ENCODE measurements at regions not wholly inside any gene's neighbourhood (a gene's known extent, or its start where the extent isn't known, plus 50 kb on each side); places are given as distances from the start of the nearest gene placed in this dataset.

DNA sequence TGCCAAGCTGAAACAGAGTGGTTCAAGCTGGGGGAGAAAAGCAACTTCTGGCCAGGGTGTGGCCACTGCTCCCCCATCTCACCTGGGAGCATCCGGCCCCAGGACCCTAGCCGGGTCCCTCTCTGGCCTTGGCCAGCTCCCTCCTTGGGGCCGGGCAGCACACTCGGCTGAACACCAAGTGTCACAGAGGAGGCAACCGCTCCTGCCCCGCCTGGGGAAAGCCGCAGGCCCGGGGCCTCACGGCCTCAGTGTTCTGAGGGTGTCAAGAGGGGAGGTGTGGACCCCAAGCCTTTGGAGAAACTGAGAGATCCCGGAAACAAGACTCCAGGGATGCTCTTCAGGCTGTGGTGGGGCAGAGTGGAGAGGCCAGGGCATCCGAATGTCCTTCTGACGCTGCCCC lies 88.4 kb downstream of the ENGASE start:
- no peak for DNase-seq (ENCODE audit: low read depth in 1 of 2, low spot score in 1 of 2)

DNA sequence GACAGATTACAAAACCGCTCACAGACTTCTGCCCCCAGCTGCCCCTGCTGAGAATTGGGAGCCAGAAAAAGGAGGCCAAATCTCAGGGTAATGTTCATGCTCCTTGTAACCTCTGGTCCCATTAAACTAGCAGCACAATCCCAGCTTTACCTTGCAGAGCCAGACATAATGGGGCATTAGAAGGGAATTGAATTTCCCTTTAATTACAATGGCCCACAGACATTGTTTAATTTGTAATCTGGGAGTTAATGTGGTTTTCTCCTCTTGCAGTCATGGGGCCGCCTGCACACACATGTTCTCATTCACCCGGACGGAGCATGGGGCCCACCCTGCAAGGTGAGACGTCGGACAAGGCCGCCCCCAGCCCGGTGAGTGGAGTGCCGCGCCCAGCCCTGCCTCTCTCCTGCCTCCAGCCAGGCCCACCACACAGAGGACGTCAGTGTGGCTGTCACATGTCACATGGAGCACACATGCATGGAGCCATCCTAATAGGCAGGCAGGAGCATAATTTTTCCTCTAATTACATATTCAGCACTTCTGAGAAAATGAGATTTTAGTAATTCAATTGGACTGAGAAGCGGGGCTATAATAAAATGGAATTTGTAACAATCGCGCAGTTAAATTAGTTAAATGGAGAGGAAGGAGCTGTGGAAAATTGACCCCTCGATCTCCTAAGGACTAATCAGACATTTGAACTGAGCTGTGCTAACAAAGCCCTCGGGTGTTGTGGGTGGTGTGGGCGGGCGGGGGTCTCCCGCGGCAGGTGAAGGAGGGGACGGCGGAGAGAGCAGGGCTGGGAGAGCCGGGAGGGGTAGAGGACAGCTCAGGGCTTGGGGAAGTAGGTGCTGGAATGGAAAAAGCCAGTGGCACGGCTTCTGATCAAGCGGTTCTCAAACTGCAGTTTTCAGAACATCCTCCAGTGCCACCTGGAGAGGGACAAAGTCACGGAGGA lies 87.7 kb downstream of the ENGASE start:
- DNase-seq (ENCODE audit: low read depth in 1 of 2, low spot score in 1 of 2), result no peak

- DNase-seq (ENCODE audit: low read depth in 1 of 2, low spot score in 1 of 2), result no peak
Measured at GRCh38 chr17:79160980-79161636, 86.5 kb downstream of the ENGASE start.

DNA sequence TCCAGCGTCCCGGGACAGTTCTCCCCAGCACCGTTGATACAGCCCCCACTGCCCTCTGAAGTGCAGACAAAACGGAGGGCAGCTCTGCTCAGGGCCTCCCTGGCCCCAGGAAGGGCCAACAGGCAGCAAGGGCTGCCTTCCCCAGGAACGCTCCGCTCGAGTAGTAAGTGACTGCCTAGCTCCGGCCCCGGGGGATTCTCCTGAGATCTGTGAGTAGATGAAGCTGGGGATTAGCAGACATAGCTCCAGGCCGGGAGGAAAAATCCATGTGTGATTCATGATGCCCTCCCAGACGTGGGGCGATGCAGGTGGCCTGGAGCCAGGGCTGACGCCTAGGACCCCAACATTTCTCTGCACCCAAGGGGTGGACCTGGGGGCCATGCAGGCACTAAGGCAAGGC lies 85.3 kb downstream of the ENGASE start:
- DNase-seq (ENCODE audit: low read depth in 1 of 2, low spot score in 1 of 2), result no peak

DNA sequence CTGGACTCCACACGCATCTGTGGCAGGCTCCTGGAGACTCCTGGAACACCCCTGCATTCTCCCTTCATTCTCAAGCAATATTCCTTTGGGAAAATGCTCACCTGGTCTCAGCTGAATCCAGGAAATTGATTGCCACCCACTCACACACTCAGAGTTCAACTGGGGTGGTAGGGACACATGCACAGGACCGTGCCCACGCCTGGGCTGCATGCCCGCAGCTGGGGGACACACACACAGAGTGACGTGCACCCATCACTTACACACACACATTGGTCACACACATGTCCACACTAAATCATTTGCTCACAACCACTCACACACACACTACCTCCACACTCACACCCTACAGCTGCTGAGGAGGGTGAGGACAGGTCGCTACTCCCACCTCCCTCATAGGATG lies 84.8 kb downstream of the ENGASE start:
- no peak for DNase-seq (ENCODE audit: low read depth in 1 of 2, low spot score in 1 of 2)

- DNase-seq (ENCODE audit: low read depth in 1 of 2, low spot score in 1 of 2), result no peak
Measured at GRCh38 chr17:79156463-79157095, 82.0 kb downstream of the ENGASE start.

- DNase-seq (ENCODE audit: low read depth in 1 of 2, low spot score in 1 of 2), result no peak
Measured at GRCh38 chr17:79155701-79156100, 81.1 kb downstream of the ENGASE start.

DNA sequence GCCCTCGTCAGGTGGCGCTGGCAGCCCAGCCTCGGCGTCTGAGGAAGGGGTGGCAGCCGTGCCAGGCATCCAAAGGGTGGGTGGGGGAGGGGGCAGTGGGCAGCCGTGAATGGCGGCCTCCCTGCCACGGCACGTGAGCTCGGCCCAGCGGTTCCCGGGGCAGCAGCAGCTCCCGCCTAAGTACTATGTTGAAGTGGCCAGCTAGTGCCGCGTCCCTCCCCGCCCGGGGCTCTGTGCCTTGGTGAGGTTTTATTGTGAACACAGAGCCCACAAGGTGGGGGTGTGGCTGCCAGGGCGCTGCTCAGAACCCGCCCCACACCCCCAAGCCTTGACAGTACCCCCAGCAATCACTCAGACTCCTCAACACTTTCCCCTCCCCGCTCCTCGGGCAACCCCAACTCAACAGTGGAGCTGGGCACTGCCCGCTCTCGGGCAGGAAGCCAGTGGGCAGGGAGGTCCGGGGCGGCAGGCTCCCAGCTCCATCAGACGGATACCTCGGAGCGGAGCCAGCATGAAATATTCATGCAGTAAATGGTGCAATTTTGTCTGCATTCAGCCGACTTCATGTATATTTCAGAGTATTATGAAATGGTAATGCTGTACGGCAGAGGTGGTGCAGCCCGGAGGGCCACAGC lies 80.4 kb downstream of the ENGASE start:
- no peak for DNase-seq (ENCODE audit: low read depth in 1 of 2, low spot score in 1 of 2)

GRCh38 chr17:79154446-79154845 lies 79.8 kb downstream of the ENGASE start:
- no peak for DNase-seq (ENCODE audit: low read depth in 1 of 2, low spot score in 1 of 2)

GRCh38 chr17:79153367-79154130 lies 78.9 kb downstream of the ENGASE start:
- DNase-seq (ENCODE audit: low read depth in 1 of 2, low spot score in 1 of 2), result no peak

GRCh38 chr17:79152636-79153035 lies 78.0 kb downstream of the ENGASE start:
- DNase-seq (ENCODE audit: low read depth in 1 of 2, low spot score in 1 of 2), result no peak

GRCh38 chr17:79152110-79152509 lies 77.5 kb downstream of the ENGASE start:
- DNase-seq (ENCODE audit: low read depth in 1 of 2, low spot score in 1 of 2), result no peak

- DNase-seq (ENCODE audit: low read depth in 1 of 2, low spot score in 1 of 2), result no peak
Measured at GRCh38 chr17:79150799-79151198, 76.2 kb downstream of the ENGASE start.

GRCh38 chr17:79150035-79150733 lies 75.6 kb downstream of the ENGASE start:
- DNase-seq (ENCODE audit: low read depth in 1 of 2, low spot score in 1 of 2), result no peak

DNA sequence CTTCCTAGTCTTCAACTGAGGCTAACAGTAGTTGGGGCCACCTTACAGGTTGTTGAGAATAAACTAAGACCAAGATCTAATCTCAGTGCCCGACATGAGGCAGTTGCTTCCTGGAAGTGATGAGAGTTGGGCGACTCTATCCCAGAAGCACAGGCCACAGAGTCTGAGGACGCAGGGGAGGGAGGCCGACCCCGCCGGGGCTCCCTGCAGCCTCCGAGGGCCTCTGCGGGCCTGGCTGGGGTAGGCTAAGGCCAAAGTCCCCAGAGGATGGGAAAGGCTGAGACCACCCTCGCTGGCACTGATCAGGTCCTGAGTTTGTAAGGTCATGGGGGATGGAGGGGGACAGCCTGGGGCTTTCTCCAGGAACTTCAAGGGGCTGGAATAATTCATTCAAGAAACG lies 74.0 kb downstream of the ENGASE start:
- no peak for DNase-seq (ENCODE audit: low read depth in 1 of 2, low spot score in 1 of 2)

DNA sequence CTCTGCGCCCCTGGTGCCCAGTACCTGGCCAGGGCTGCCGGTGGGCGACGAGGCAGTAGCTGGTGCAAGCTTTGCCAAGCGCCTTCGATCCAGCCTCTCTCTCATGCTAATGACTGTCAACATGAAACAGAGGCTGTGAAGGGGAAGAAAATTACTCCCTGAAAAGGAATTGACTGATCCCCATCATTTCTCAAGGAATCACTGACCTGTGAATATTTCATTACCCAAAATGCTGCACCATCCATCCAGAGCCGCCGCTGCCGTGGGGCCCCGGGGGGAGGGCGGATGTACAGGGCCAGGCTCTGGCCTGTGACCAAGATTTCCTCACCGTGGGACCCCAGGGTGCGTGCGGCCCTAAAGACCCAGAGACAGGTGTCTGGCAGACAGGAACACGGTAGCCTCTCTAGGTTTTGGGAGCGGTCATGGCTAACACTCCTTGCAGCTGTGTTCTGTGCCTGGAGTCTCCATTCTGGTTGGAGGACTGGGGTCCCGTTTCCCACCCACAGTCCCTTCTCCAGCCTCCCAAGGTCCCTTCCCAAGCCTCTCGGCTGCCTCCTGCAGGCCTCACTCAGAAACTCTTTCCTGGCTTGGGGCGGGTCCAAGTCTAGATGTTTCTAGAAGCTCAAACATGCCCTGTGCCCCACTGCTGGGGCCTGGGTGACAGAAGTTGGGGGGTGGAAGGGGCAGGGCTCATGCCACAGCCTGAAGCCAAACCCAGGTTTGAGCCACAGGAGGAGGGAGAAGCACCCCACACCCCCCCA lies 73.3 kb downstream of the ENGASE start:
- no peak for DNase-seq (ENCODE audit: low read depth in 1 of 2, low spot score in 1 of 2)

GRCh38 chr17:79146562-79146961 lies 71.9 kb downstream of the ENGASE start:
- DNase-seq (ENCODE audit: low read depth in 1 of 2, low spot score in 1 of 2), result no peak

DNA sequence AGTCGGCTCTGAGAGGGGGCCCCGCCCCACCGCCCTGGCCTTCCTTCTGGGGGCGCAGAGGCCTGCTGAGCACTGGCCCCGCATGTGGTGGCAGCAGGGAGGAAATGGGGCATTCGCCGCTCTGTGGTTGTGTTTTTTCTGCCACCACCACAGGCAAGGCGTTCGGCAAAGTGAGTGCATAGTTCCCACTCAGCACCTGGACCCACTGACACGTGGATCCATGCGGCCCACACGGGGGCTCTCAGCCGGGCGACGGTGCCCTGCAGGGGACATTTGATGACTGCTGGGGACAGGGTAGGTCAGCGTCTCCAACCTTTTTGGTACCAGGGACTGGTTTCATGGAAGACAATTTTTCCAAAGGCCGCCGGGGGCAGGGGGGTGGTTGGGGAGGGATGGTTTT lies 70.9 kb downstream of the ENGASE start:
- DNase-seq (ENCODE audit: low read depth in 1 of 2, low spot score in 1 of 2), result no peak

GRCh38 chr17:79144133-79144532 lies 69.5 kb downstream of the ENGASE start:
- no peak for DNase-seq (ENCODE audit: low read depth in 1 of 2, low spot score in 1 of 2)

All from activated CD4-positive, alpha-beta T cell treated with anti-CD3 and anti-CD28 coated beads, Interleukin-2, amount 50 U/mL, for 24 hours (primary cell).